Tibial artery (tissue), 4 donors: ENCODE measurements at regions not wholly inside any gene's neighbourhood (a gene's known extent, or its start where the extent isn't known, plus 50 kb on each side); places are given as distances from the start of the nearest gene placed in this dataset.

Source experiments
- DNase-seq, 2 donors: peaks; one replicate each; pipeline ENCODE4 v3.0.0-alpha.2; 2019
- H3K27ac ChIP-seq, 2 donors: fragments of 200-600 bp; sonication (generic) in 1 of 2; 1 replicate in 1 of 2; 2 replicates in 1 of 2; pipeline ENCODE4 v1.5.1; 2018 to 2019; ENCODE audit warnings: mild to moderate bottlenecking in 1 of 2
- H3K27me3 ChIP-seq, 2 donors: fragments of 200-600 bp; sonication (generic) in 1 of 2; one replicate each; pipeline versions ENCODE4 v1.5.1 to v1.6.0; 2016 to 2019
- H3K36me3 ChIP-seq, 3 donors: fragments of 200-600 bp; sonication (generic) in 2 of 3; one replicate each; pipeline ENCODE4 v1.5.1; 2016 to 2019; ENCODE audit warnings: mild to moderate bottlenecking in 2 of 3
- H3K4me1 ChIP-seq, 4 donors: fragments of 200-600 bp; sonication (generic) in 2 of 4; 1 replicate in 3 of 4; 2 replicates in 1 of 4; pipeline ENCODE4 v1.5.1; 2016 to 2019
- H3K4me3 ChIP-seq, 2 donors: fragments of 200-600 bp; sonication (generic) in 1 of 2; 1 replicate in 1 of 2; 2 replicates in 1 of 2; pipeline ENCODE4 v1.5.1; 2018 to 2019; ENCODE audit warnings: mild to moderate bottlenecking in 2 of 2
- H3K9me3 ChIP-seq, 3 donors: fragments of 200-600 bp; sonication (generic) in 1 of 3; one replicate each; pipeline ENCODE4 v1.5.1; 2016 to 2019
- intact Hi-C: fragments of 100-400 bp; cut with DNase I; formaldehyde crosslinking; loops from one replicate; pipeline ENCODE4 v1.15.0; 2023; ENCODE audit warnings: low total_unique reads
- TF ChIP-seq, protein P1 (sequence below), 2 experiments: fragments of 200-600 bp in 1 of 2; fragments of 450-650 bp in 1 of 2; IDR thresholded peaks; one replicate each; pipeline ENCODE4 v1.5.1; 2017 to 2019; ENCODE audit warnings: antibody characterized with exemption in 2 of 2, mild to moderate bottlenecking in 1 of 2, moderate library complexity in 1 of 2

- no peak overlapping the region for H3K4me3 ChIP-seq
- H3K36me3 ChIP-seq, result no peaks in the 10 kb centered on the region
- DNase-seq, result no peak
- H3K27me3 ChIP-seq, result no peaks in the 10 kb centered on the region
- peaks cover 0 to 38% (median 6%) of the 10 kb centered on the region in 4 donors for H3K4me1 ChIP-seq
- H3K27ac ChIP-seq, result no peak overlapping the region
- H3K9me3 ChIP-seq, result no peaks in the 10 kb centered on the region
- intact Hi-C loops, result no loop called here
- TF ChIP-seq, protein P1, sequence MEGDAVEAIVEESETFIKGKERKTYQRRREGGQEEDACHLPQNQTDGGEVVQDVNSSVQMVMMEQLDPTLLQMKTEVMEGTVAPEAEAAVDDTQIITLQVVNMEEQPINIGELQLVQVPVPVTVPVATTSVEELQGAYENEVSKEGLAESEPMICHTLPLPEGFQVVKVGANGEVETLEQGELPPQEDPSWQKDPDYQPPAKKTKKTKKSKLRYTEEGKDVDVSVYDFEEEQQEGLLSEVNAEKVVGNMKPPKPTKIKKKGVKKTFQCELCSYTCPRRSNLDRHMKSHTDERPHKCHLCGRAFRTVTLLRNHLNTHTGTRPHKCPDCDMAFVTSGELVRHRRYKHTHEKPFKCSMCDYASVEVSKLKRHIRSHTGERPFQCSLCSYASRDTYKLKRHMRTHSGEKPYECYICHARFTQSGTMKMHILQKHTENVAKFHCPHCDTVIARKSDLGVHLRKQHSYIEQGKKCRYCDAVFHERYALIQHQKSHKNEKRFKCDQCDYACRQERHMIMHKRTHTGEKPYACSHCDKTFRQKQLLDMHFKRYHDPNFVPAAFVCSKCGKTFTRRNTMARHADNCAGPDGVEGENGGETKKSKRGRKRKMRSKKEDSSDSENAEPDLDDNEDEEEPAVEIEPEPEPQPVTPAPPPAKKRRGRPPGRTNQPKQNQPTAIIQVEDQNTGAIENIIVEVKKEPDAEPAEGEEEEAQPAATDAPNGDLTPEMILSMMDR (IDR thresholded peaks at IDR 0.05), result no peak
Measured at GRCh38 chr4:123830930-123831329, 434.3 kb downstream of the SPRY1 start.

DNA sequence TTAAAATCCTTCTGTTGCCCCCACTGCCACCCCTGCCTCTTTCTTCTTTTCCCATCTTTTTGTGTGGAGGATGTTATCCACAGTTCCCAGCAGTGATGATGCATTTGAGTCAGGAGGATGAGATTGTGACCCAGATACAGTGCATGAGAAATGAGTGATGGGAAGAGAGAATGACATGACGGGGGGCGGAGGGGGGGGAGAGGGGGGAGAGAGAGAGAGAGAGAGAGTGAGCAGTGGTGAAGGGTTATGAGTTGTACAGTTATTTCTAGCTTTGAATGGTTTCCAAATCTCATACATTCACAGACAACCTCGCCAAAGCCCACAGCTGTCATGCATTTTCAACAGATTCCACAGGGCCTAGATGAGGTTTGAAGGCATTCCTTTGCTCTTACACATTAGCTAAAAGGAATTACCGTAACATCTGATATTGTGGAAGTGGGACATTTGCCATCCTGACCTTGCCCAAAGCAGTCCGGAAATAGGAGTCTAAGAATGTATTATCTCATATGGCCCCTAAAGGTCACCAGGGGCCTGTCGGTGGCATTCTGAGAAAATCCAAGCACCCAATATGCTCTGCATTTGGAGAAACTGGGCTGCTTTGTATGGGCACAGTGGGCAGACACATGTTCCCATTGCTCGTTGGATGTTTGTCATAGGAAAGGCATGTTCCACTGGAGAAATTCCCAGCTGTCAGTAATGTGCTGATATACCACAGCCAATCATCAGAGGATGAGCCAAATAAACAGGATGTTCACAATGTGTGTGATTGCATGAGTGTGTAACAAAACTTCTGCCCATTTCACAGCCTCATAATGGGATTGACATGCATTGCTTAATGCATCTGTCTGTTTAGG lies 435.8 kb downstream of the SPRY1 start:
- Histone ChIP-seq H3K4me1 (peaks cover 0 to 34% (median 4%) of the 10 kb centered on the region in 4 donors), H3K9me3 (no peaks in the 10 kb centered on the region), H3K27me3 (no peaks in the 10 kb centered on the region), H3K27ac (peak overlapping the region; percentile 54 to 63), H3K36me3 (no peaks in the 10 kb centered on the region), H3K4me3 (peak overlapping the region in 1 of 2 donors; percentile 5)
- intact Hi-C loops, result no loop called here
- DNase-seq, result peak; percentile 62 to 68
- TF ChIP-seq, protein P1 (IDR thresholded peaks at IDR 0.05), result no peak

- H3K27ac ChIP-seq, result peak overlapping the region; percentile 54 to 63
- intact Hi-C loops, result no loop called here
- H3K36me3 ChIP-seq, result no peaks in the 10 kb centered on the region
- DNase-seq, result no peak
- H3K4me3 ChIP-seq, result no peak overlapping the region
- H3K4me1 ChIP-seq, result peaks cover 0 to 34% (median 4%) of the 10 kb centered on the region in 4 donors
- no peaks in the 10 kb centered on the region for H3K9me3 ChIP-seq
- no peaks in the 10 kb centered on the region for H3K27me3 ChIP-seq
- TF ChIP-seq, protein P1 (IDR thresholded peaks at IDR 0.05), result no peak
Measured at GRCh38 chr4:123833171-123833643, 436.6 kb downstream of the SPRY1 start.

- no peaks in the 10 kb centered on the region for H3K27me3 ChIP-seq
- H3K9me3 ChIP-seq, result no peaks in the 10 kb centered on the region
- DNase-seq, result no peak
- TF ChIP-seq, protein P1 (IDR thresholded peaks at IDR 0.05), result no peak
- no peak overlapping the region for H3K27ac ChIP-seq
- peaks cover 0 to 32% (median 4%) of the 10 kb centered on the region in 4 donors for H3K4me1 ChIP-seq
- intact Hi-C loops, result no loop called here
- H3K4me3 ChIP-seq, result no peak overlapping the region
- no peaks in the 10 kb centered on the region for H3K36me3 ChIP-seq
Measured at GRCh38 chr4:123835831-123836590, 439.4 kb downstream of the SPRY1 start.

- intact Hi-C loops, result no loop called here
- Histone ChIP-seq H3K4me1 (peaks cover 0 to 22% (median 3%) of the 10 kb centered on the region in 4 donors), H3K27ac (no peak overlapping the region), H3K36me3 (no peaks in the 10 kb centered on the region), H3K27me3 (no peaks in the 10 kb centered on the region), H3K9me3 (no peaks in the 10 kb centered on the region), H3K4me3 (no peak overlapping the region)
- TF ChIP-seq, protein P1 (IDR thresholded peaks at IDR 0.05), result no peak
- DNase-seq, result no peak
Measured at GRCh38 chr4:123836851-123837595, 440.4 kb downstream of the SPRY1 start.
